Astrocyte of the hippocampus (primary cell): ENCODE measurements at regions not wholly inside any gene's neighbourhood (a gene's known extent, or its start where the extent isn't known, plus 50 kb on each side); places are given as distances from the start of the nearest gene placed in this dataset.
"Not testable (repeated sequence)": the region's sequence is repeated elsewhere in the genome, so short reads cannot be mapped to it uniquely, and the experiment has no call there.

Experiments used
- DNase-seq: peaks from one replicate; pipeline ENCODE4 v3.0.0; 2011; ENCODE audit warnings: low read depth, low spot score

DNA sequence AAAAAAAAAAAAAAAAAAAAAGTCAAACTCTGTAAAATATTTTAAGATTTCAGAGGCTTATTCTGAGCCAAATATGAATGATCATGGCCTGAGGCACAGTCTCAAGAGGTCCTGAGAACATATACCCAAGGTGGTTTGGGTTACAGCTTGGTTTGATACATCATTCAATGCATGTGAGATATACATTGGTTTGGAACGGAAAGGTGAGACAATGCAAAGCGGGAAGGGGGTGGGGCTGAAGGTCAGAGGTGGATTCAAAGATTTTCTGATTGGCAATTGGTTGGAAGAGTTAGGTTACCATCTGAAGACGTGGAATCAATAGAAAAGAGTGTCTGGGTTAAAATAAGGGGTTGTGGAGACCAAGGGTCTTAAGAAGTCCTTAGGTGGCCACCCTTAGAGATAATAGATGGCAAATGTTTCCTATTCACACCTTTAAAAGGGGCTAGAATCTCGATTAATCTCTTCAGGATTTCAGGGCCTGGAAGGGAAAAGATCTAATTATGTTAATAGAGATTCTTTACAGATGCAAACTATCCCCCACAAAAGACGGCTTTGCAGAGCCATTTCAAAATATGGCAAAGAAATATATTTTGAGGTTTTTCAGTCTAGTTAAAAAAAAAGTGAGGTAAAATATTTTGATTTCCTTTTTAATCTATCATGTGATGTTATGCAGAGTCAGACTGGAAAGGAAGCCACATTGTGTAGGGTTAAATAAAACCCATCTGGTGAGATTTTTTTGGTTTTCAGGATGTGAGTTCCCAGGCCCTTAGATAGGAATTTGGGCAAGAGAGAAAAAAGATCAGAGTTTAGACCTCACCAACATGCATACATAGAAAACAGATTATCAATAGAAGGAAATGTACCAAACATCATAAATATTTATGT lies 173.8 kb upstream of the CNOT2 start:
- DNase-seq, result no peak

DNA sequence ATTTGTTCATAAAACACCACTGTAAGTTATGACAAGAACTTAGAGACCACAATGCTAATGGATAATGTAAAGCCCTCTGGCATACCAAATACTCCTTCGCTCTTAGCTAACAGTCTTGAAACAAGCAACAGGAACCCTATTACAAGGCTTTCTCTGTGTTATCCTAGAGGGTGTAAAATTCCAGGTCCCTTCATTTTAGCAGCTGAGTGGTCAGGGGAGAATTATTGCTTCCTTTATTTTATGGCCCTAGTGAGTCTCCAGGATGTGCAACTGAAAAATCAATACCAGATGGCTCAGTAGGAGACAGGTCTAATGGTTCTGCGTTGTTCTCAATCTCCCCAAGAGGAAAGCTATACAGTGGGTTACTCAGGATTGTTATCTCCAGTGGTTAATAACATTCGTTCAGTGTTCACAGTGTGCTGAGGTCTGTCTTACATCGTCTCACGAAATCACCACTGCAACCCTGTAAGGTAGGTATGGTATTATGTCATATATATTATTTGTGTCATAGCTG lies 172.7 kb upstream of the CNOT2 start:
- DNase-seq, result no peak

- no peak for DNase-seq
These were observed 168.7 kb upstream of the CNOT2 start for GRCh38 chr12:70074510-70074909.

- no peak for DNase-seq
These were observed 165.8 kb upstream of the CNOT2 start for GRCh38 chr12:70077441-70077840.

DNA sequence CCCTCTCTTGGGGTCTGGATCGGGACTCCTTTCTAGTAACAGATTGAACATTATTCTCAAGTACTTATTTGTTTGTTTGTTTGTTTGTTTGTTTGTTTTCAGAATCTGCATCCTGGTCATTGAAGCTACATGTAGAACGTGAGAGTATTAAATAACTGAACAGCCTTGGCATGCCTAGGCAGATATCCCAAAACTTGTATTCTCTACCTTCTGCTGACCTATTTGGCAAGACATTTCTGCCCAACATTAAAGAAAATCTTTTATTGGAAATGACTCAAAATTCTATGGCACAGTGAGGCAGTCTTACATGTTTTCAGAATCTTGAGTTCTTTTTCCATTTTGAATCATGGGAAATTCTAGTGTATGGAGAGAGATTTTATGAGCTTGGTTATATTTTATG lies 165.1 kb upstream of the CNOT2 start:
- no peak for DNase-seq

DNA sequence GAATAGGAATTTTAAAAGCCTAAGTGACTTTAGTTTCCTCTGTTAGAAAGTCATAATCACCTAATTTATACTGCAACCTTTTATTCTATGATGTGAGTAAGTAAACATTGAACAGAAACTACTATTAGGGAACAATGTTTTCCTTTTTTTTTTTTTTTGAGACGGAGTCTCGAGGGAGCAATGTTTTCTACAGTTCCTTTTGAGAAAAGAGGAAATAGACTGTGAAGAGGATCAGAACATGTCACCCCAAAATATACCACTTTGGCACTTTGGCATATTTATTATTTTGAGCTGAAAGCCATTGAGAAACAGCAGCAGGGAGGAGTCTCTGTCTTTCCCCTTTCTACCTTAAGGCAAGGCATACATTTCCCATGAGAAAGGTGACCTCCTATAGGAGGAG lies 162.7 kb upstream of the CNOT2 start:
- DNase-seq, result no peak

DNA sequence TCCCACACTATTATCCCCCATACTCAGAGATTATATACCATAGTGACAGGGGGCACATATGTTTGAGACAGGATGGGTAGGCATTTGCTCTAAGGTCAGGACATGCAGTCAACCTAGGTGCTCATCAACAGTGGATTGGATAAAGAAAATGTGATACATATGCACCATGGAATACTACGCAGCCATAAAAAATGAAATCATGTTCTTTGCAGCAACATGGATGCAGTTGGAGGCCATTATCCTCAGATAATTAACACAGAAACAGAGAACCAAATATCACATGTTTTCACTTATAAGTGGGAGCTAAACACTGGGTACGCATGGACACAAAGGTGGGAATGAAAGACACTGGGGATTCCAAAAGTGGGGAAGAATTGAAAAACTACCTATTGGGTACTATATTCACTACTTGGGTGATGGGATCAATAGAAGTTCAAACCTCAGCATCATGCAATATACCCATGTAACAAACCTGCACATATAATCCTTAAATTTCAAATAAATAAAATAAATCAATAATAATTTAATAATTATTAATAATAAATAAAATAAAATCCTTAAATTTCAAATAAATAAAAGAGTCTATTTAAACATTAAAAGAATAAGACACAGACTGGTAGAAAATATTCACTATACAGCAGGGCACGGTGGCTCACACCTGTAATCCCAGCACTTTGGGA lies 160.1 kb upstream of the CNOT2 start:
- no peak for DNase-seq

- DNase-seq, result no peak
These were observed 159.6 kb upstream of the CNOT2 start for GRCh38 chr12:70083677-70084020.

DNA sequence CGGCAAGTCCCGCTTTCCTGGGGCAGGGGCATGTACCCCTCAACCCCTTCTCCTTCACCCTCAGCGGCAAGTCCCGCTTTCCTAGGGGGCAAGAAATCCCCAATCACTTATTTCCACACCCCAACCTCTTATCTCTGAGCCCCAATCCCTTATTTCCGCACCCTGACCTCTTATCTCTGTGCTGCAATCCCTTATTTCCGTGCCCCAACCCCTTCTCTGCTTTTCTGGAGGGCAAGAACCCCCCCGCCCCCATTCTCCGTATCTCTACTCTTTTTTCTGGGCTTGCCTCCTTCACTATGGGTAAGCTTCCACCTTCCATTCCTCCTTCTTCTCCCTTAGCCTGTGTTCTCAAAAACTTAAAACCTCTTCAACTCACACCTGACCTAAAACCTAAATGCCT lies 156.9 kb upstream of the CNOT2 start:
- DNase-seq, result not testable (repeated sequence)

GRCh38 chr12:70091021-70091521 lies 152.2 kb upstream of the CNOT2 start:
- DNase-seq, result no peak

GRCh38 chr12:70094467-70094866 lies 148.8 kb upstream of the CNOT2 start:
- no peak for DNase-seq

DNA sequence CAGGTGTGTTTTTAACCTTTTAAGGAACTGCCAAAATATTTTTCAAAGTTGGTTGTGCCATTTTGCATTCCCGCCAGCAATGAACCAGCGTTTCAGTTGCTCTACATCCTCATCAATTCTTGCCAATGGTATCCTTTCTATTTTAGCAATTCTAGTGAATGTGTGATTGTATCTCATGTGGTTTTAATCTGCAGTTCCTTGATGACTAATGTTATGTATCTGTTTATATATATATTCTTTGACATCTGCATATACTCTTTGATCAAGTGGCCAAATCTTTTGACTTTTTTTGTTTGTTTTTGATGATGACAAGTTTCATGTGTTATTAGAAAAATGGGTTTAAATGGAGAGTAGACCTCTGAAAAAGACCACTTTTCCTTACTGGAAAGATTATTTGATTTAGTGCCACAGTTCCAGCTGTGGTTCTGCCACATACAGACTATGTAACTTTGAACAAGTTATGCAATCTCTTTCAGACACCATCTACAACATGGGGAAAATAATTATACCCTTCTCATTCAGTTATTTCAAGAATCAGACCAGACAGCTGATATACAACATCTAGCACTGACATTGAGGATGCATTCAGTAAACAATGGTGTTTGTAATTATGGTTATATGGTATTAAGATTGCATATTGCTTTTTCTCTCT lies 146.3 kb upstream of the CNOT2 start:
- DNase-seq, result no peak

DNA sequence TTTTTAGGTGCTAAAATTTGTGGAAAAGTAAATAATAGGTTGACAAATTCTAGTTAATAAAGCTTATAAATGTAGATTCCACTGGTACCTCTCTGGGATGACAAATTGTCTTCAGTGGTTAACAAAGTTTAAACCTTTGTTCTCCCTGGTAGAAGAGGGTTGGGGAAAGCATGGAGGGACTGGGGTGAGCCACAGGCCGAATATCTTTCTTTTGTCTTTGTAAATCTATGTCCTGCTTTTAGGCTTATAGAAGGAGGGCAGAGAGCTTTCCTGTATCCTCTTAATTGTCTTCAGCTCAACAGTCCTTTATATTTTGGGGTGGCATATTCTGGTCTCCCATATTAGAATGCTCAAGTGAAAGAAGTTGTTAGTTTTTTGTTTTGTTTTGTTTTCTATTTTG lies 142.2 kb upstream of the CNOT2 start:
- no peak for DNase-seq

DNA sequence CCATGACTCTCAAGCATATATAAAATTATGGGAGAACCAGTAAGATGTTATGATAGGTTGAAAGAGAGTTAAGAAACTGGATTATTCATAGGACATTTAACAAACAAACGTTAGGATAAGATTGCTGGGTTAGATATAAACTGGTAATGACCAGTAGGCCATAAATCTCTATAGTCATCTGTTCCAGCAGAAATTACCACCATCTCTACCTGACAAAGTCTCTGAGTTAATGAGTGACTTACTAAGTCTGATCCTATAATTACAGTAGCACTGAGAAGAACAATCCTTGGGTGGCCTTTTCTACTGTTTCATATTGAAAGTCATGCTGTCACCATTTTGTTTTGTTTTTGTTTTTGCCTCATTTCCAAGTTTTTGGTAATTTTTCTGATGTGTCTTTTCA lies 136.9 kb upstream of the CNOT2 start:
- DNase-seq, result no peak

DNA sequence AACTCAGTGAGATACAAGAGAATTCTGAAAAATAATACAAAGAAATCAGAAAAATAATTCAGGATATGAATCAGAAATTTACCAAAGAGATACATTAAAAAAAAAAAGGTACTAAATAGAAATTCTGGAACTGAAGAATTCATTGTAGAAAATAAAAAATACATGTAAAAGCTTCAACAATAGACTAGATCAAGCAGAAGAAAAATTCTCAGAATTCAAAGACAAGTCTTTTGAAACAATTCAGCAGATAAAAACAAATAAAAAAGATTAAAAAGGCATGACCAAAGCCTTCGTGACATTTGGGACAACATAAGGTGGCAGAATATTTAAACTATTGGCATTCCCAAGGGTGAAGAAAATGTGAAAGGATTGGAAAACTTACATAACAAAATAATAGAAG lies 133.1 kb upstream of the CNOT2 start:
- no peak for DNase-seq

DNA sequence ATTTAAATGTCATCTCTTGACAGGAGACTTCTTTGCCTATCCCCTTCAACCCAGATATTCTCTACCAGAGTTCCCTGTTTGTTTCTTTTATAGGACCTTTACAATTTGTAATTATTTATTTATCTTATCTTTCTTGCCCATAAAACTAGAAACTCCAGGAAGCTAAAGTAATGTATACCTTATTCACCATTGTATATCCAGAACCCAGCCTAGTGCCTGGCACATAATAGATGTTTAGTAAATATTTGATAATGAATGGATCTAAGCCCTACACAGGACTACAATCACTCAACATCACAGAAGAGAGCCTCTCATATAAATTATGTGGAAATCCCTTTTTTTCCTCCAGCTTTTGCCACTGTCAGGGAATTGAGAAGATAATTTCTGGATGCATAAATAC lies 125.6 kb upstream of the CNOT2 start:
- DNase-seq, result no peak

DNA sequence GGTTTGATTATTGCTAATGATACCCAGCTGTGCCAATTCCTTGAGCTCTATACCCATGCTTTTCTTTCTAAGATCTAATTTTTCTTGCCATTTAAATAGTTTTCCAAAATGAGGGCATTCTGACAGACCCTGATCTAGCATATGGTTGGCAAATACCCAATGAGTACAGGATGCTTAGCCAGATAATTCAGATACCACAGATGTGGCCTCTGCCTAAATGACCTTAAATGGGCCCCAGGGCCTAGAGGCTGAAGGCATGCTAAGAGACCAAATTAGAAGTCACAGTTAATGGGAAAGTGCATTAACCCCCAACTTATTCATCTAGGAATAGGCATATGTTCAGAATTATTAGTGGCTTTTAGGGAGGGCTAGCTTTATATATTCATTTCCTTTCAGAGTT lies 122.3 kb upstream of the CNOT2 start:
- no peak for DNase-seq

- DNase-seq, result no peak
These were observed 121.7 kb upstream of the CNOT2 start for GRCh38 chr12:70121562-70121961.

DNA sequence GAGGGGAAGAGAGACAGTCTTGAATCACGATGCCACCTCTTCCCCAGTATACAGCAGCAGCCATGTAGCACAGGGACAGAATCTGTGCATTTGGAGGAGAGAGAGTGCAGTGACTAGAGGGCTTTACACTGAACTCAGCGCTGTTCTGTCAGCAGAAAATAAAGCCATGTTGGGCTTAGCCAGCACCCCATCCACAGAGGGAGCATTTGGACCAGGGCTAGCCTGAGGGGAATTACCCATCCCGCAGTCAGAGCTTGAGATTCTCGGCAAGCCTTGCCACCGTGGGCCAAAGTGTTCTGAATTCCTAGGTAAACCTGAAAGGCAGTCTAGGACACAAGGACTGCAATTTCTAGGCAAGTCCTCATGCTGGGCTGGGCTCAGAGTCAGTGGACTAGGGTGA lies 120.4 kb upstream of the CNOT2 start:
- DNase-seq, result no peak

- DNase-seq, result no peak
These were observed 94.2 kb upstream of the CNOT2 start for GRCh38 chr12:70149013-70149412.

GRCh38 chr12:70149665-70150064 lies 93.6 kb upstream of the CNOT2 start:
- no peak for DNase-seq

DNA sequence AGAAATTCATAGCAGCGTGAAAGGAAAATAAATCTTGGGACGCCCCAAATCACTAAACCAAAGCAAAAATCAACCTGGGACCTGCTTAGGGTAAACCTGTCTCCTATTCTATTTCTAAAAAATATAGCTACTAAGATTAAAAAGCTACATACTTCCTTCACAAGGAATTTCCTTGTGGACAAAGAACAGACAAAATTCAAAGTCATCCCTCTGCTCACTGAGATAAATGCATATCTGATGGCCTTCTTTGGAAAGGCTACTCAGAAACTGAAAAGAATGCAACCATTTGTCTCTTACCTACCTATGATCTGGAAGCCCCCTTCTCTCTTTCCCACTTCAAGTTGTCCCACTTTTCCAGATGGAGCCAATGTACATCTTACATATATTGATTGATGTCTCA lies 93.0 kb upstream of the CNOT2 start:
- no peak for DNase-seq
